Tibial artery (tissue), 4 donors: ENCODE measurements at regions not wholly inside any gene's neighbourhood (a gene's known extent, or its start where the extent isn't known, plus 50 kb on each side); places are given as distances from the start of the nearest gene placed in this dataset.

Experiments used
- DNase-seq, 2 donors: peaks; one replicate each; pipeline ENCODE4 v3.0.0-alpha.2; 2019
- H3K27ac ChIP-seq, 2 donors: fragments of 200-600 bp; sonication (generic) in 1 of 2; 1 replicate in 1 of 2; 2 replicates in 1 of 2; pipeline ENCODE4 v1.5.1; 2018 to 2019; ENCODE audit warnings: mild to moderate bottlenecking in 1 of 2
- H3K27me3 ChIP-seq, 2 donors: fragments of 200-600 bp; sonication (generic) in 1 of 2; one replicate each; pipeline versions ENCODE4 v1.5.1 to v1.6.0; 2016 to 2019
- H3K36me3 ChIP-seq, 3 donors: fragments of 200-600 bp; sonication (generic) in 2 of 3; one replicate each; pipeline ENCODE4 v1.5.1; 2016 to 2019; ENCODE audit warnings: mild to moderate bottlenecking in 2 of 3
- H3K4me1 ChIP-seq, 4 donors: fragments of 200-600 bp; sonication (generic) in 2 of 4; 1 replicate in 3 of 4; 2 replicates in 1 of 4; pipeline ENCODE4 v1.5.1; 2016 to 2019
- H3K4me3 ChIP-seq, 2 donors: fragments of 200-600 bp; sonication (generic) in 1 of 2; 1 replicate in 1 of 2; 2 replicates in 1 of 2; pipeline ENCODE4 v1.5.1; 2018 to 2019; ENCODE audit warnings: mild to moderate bottlenecking in 2 of 2
- H3K9me3 ChIP-seq, 3 donors: fragments of 200-600 bp; sonication (generic) in 1 of 3; one replicate each; pipeline ENCODE4 v1.5.1; 2016 to 2019
- intact Hi-C: fragments of 100-400 bp; cut with DNase I; formaldehyde crosslinking; loops from one replicate; pipeline ENCODE4 v1.15.0; 2023; ENCODE audit warnings: low total_unique reads
- TF ChIP-seq, protein P1 (sequence below), 2 experiments: fragments of 200-600 bp in 1 of 2; fragments of 450-650 bp in 1 of 2; IDR thresholded peaks; one replicate each; pipeline ENCODE4 v1.5.1; 2017 to 2019; ENCODE audit warnings: antibody characterized with exemption in 2 of 2, mild to moderate bottlenecking in 1 of 2, moderate library complexity in 1 of 2

- Histone ChIP-seq H3K27me3 (no peaks in the 10 kb centered on the region), H3K27ac (peak overlapping the region; percentile 71 to 78), H3K36me3 (no peaks in the 10 kb centered on the region), H3K9me3 (no peaks in the 10 kb centered on the region), H3K4me1 (peaks cover 3 to 28% (median 15%) of the 10 kb centered on the region in 4 donors), H3K4me3 (no peak overlapping the region)
- intact Hi-C loops = no loop called here
- TF ChIP-seq, protein P1, sequence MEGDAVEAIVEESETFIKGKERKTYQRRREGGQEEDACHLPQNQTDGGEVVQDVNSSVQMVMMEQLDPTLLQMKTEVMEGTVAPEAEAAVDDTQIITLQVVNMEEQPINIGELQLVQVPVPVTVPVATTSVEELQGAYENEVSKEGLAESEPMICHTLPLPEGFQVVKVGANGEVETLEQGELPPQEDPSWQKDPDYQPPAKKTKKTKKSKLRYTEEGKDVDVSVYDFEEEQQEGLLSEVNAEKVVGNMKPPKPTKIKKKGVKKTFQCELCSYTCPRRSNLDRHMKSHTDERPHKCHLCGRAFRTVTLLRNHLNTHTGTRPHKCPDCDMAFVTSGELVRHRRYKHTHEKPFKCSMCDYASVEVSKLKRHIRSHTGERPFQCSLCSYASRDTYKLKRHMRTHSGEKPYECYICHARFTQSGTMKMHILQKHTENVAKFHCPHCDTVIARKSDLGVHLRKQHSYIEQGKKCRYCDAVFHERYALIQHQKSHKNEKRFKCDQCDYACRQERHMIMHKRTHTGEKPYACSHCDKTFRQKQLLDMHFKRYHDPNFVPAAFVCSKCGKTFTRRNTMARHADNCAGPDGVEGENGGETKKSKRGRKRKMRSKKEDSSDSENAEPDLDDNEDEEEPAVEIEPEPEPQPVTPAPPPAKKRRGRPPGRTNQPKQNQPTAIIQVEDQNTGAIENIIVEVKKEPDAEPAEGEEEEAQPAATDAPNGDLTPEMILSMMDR (IDR thresholded peaks at IDR 0.05) = no peak
- DNase-seq = peak; percentile 64 to 86
Measured at GRCh38 chr2:216774620-216775019, 79.3 kb upstream of the IGFBP5 start.

GRCh38 chr2:216774180-216774579 lies 78.8 kb upstream of the IGFBP5 start:
- TF ChIP-seq, protein P1 (IDR thresholded peaks at IDR 0.05) = no peak
- no peak for DNase-seq
- Histone ChIP-seq H3K9me3 (no peaks in the 10 kb centered on the region), H3K27me3 (no peaks in the 10 kb centered on the region), H3K4me3 (no peak overlapping the region), H3K4me1 (peaks cover 3 to 28% (median 15%) of the 10 kb centered on the region in 4 donors), H3K36me3 (no peaks in the 10 kb centered on the region), H3K27ac (peak overlapping the region; percentile 71 to 78)
- intact Hi-C loops = no loop called here

GRCh38 chr2:216773072-216773471 lies 77.7 kb upstream of the IGFBP5 start:
- no peaks in the 10 kb centered on the region for H3K9me3 ChIP-seq
- H3K4me3 ChIP-seq = no peak overlapping the region
- H3K27me3 ChIP-seq = no peaks in the 10 kb centered on the region
- H3K36me3 ChIP-seq = no peaks in the 10 kb centered on the region
- intact Hi-C loops = no loop called here
- H3K4me1 ChIP-seq = peaks cover 3 to 28% (median 15%) of the 10 kb centered on the region in 4 donors
- peak overlapping the region; percentile 71 to 78 for H3K27ac ChIP-seq
- TF ChIP-seq, protein P1 (IDR thresholded peaks at IDR 0.05) = no peak
- peak in 1 of 2 donors; percentile 86 for DNase-seq

DNA sequence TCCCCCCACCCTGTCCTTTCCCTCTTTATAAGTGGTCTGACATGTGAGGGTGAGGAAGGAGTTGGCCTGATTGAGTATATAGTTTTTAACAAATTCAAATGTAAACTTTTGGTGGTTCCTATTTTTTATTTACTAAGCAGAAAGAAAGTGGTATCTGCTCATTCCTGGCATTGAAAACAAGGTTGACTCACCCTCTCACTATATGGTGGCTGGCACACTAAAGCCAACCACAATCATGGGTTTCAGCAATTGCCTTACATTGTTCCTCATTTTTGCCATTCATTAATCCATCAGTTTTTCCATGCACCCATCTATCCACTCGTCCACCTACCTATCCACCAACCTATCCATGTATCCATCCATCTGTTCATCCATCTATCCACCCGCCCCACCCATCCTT lies 75.4 kb upstream of the IGFBP5 start:
- H3K27me3 ChIP-seq = no peaks in the 10 kb centered on the region
- DNase-seq = no peak
- H3K36me3 ChIP-seq = no peaks in the 10 kb centered on the region
- H3K4me1 ChIP-seq = peaks cover 3 to 28% (median 18%) of the 10 kb centered on the region in 4 donors
- H3K9me3 ChIP-seq = no peaks in the 10 kb centered on the region
- TF ChIP-seq, protein P1 (IDR thresholded peaks at IDR 0.05) = no peak
- intact Hi-C loops = no loop called here
- no peak overlapping the region for H3K27ac ChIP-seq
- H3K4me3 ChIP-seq = no peak overlapping the region

DNA sequence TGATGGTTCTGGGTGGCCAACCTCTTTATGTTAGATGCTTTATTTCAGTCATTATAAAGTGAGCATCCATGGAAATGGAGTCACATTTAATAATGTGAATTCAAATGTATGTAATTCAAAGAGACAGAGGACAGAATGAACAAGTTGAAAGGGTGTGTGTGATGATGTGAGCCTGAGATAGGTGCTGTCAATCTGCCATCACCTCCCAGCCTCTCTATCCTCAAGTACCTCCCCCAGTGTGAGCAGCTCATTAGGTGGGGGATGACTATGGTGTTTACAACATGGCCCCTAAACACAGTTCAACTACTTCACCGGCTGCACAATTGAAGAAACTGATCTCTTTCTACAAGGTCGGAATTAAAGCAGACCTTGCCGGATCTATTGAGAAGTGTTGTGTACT lies 74.7 kb upstream of the IGFBP5 start:
- H3K9me3 ChIP-seq = no peaks in the 10 kb centered on the region
- intact Hi-C loops = no loop called here
- TF ChIP-seq, protein P1 (IDR thresholded peaks at IDR 0.05) = no peak
- H3K4me1 ChIP-seq = peaks cover 3 to 21% (median 15%) of the 10 kb centered on the region in 4 donors
- no peaks in the 10 kb centered on the region for H3K27me3 ChIP-seq
- no peak overlapping the region for H3K4me3 ChIP-seq
- no peak for DNase-seq
- H3K36me3 ChIP-seq = no peaks in the 10 kb centered on the region
- H3K27ac ChIP-seq = no peak overlapping the region

DNA sequence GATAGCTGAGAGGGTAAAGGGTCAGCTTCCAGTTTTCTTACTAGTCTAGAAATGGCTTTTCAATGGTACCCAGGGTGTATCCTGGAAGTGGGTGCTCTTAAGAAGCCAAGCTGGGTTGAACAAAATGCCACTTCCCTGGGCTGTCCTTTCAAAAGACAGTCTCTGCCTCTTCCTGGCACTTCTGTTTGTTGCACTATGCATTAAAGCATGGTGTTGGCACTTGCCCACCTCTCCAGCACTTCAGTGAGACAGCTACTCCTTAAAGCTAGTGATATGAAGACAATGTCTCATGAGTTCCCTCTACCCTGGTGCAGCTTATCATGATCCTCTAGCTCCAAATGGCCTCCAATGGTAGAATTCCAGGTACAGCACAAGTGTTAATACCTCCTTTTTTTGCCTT lies 74.3 kb upstream of the IGFBP5 start:
- Histone ChIP-seq H3K4me1 (peaks cover 0 to 17% (median 11%) of the 10 kb centered on the region in 4 donors), H3K27ac (no peak overlapping the region), H3K4me3 (no peak overlapping the region), H3K9me3 (no peaks in the 10 kb centered on the region), H3K36me3 (no peaks in the 10 kb centered on the region), H3K27me3 (no peaks in the 10 kb centered on the region)
- TF ChIP-seq, protein P1 (IDR thresholded peaks at IDR 0.05) = no peak
- intact Hi-C loops = no loop called here
- no peak for DNase-seq
